B cell (primary cell): ENCODE measurements at regions not wholly inside any gene's neighbourhood (a gene's known extent, or its start where the extent isn't known, plus 50 kb on each side); places are given as distances from the start of the nearest gene placed in this dataset.

ENCODE experiments used
- ATAC-seq: fragments of 200-7000 bp; cut with Tn5 transposase; one replicate; pipeline ENCODE4 v1.10.0; 2021; ENCODE audit warnings: low read depth, mild to moderate bottlenecking, moderate number of reproducible peaks, moderate library complexity
- CTCF ChIA-PET: fragments of 350-600 bp; sonication (Branson Sonifier 250); formaldehyde crosslinking; loops from one replicate; lab custom pipeline; 2021; ENCODE audit warnings: antibody characterized with exemption, inconsistent platforms; lab: Charles Lee
- POLR2A ChIA-PET: fragments of 350-600 bp; sonication (Branson Sonifier 250); formaldehyde crosslinking; loops from one replicate; lab custom pipeline; 2021; ENCODE audit warnings: antibody characterized with exemption; lab: Charles Lee
- DNase-seq: peaks from one replicate; pipeline ENCODE4 v3.0.0; 2013
- H2AFZ ChIP-seq: 2 replicates; pipeline ENCODE4 v1.6.1; 2012; ENCODE audit warnings: mild to moderate bottlenecking, low read depth, low read length; ENCODE audit not compliant: insufficient read depth, poor library complexity, severe bottlenecking
- H3K27ac ChIP-seq, 2 donors: 1 replicate in 1 of 2; 2 replicates in 1 of 2; pipeline ENCODE4 v1.5.1; 2012 to 2013; ENCODE audit warnings: low read length in 2 of 2, mild to moderate bottlenecking in 2 of 2, moderate library complexity in 1 of 2
- H3K27me3 ChIP-seq, 4 experiments: fragments of 200-600 bp in 1 of 4; sonication (generic) in 1 of 4; replicated peaks in 1 of 4; 1 replicate in 2 of 4; 2 replicates in 2 of 4; pipeline versions ENCODE4 v1.6.1 to v1.7.0; 2013 to 2016; ENCODE audit warnings: low read length in 3 of 4, mild to moderate bottlenecking in 2 of 4, mixed read lengths in 1 of 4, moderate library complexity in 1 of 4; ENCODE audit not compliant: insufficient read depth in 4 of 4, control insufficient read depth in 3 of 4; ENCODE audit errors: control extremely low read depth in 1 of 4
- H3K36me3 ChIP-seq, 2 experiments: replicated peaks in 1 of 2; 1 replicate in 1 of 2; 2 replicates in 1 of 2; pipeline versions ENCODE4 v1.6.1 to v1.7.1; 2013; ENCODE audit warnings: low read length in 1 of 2; ENCODE audit not compliant: insufficient read depth in 2 of 2, control insufficient read depth in 1 of 2; ENCODE audit errors: control extremely low read depth in 1 of 2, extremely low read depth in 1 of 2
- H3K4me1 ChIP-seq, 2 donors: fragments of 200-600 bp in 1 of 2; sonication (generic) in 1 of 2; 1 replicate in 1 of 2; 2 replicates in 1 of 2; pipeline versions ENCODE4 v1.5.1 to v1.6.1; 2013 to 2017; ENCODE audit warnings: low read length in 2 of 2; ENCODE audit not compliant: control insufficient read depth in 2 of 2, insufficient read depth in 2 of 2
- H3K4me2 ChIP-seq: replicated peaks from 2 replicates; pipeline ENCODE3; 2012; ENCODE audit warnings: mild to moderate bottlenecking, low read depth, low read length; ENCODE audit not compliant: poor library complexity, severe bottlenecking
- H3K4me3 ChIP-seq, 5 experiments: fragments of 200-600 bp in 1 of 5; sonication (generic) in 1 of 5; 1 replicate in 3 of 5; 2 replicates in 2 of 5; pipeline versions ENCODE4 v1.5.1 to v1.7.0; 2011 to 2016; ENCODE audit warnings: low read length in 4 of 5, mild to moderate bottlenecking in 4 of 5, low read depth in 2 of 5, control low read depth in 1 of 5, moderate library complexity in 1 of 5; ENCODE audit not compliant: insufficient read depth in 1 of 5; ENCODE audit errors: control extremely low read depth in 1 of 5, extremely low read depth in 1 of 5
- H3K79me2 ChIP-seq: fragments of 200-600 bp; sonication (generic); one replicate; pipeline ENCODE4 v1.6.0; 2016; ENCODE audit warnings: low read length; ENCODE audit not compliant: control insufficient read depth, insufficient read depth
- H3K9ac ChIP-seq: fragments of 200-600 bp; sonication (generic); 2 replicates; pipeline ENCODE4 v1.6.1; 2017; ENCODE audit warnings: mild to moderate bottlenecking, low read length, moderate library complexity
- H3K9me3 ChIP-seq, 3 donors: one replicate each; pipeline versions ENCODE4 v1.6.1 to v1.7.1; 2013; ENCODE audit warnings: low read length in 2 of 3; ENCODE audit not compliant: control insufficient read depth in 2 of 3, insufficient read depth in 1 of 3; ENCODE audit errors: control extremely low read depth in 1 of 3
- H4K20me1 ChIP-seq: 2 replicates; pipeline ENCODE4 v1.6.0; 2012; ENCODE audit warnings: mild to moderate bottlenecking, low read length; ENCODE audit not compliant: insufficient read depth, control insufficient read depth, poor library complexity, severe bottlenecking
- H3K27ac Mint-ChIP-seq: one replicate; pipeline ENCODE4 v1.8.0; 2021; ENCODE audit warnings: mixed read lengths
- H3K27me3 Mint-ChIP-seq: one replicate; pipeline ENCODE4 v1.8.0; 2021; ENCODE audit warnings: mixed read lengths
- H3K4me1 Mint-ChIP-seq: one replicate; pipeline ENCODE4 v1.8.0; 2021; ENCODE audit warnings: mixed read lengths
- H3K4me3 Mint-ChIP-seq: one replicate; pipeline ENCODE4 v1.8.0; 2021; ENCODE audit warnings: mixed read lengths
- H3K9me3 Mint-ChIP-seq: one replicate; pipeline ENCODE4 v1.8.0; 2022; ENCODE audit warnings: mixed read lengths; ENCODE audit not compliant: insufficient read depth
- CTCF ChIP-seq: fragments of 200-600 bp; IDR thresholded peaks from one replicate; pipeline ENCODE4 v1.8.0; 2022; ENCODE audit warnings: antibody characterized with exemption, mild to moderate bottlenecking
- EZH2 ChIP-seq: IDR thresholded peaks from 2 replicates; pipeline ENCODE4 v1.6.1; 2012; ENCODE audit warnings: borderline replicate concordance, low read depth, mild to moderate bottlenecking, moderate library complexity, low read length; ENCODE audit not compliant: insufficient read depth, poor library complexity, severe bottlenecking
- WGBS: methylation state at CpG from one replicate; pipeline ENCODE4 v1.1.5; 2013; ENCODE audit warnings: missing lambda C conversion rate; ENCODE audit not compliant: insufficient coverage; 5-methylcytosine and 5-hydroxymethylcytosine counted together
- intact Hi-C: fragments of 100-400 bp; cut with micrococcal nuclease; formaldehyde crosslinking; loops from one replicate; pipeline ENCODE4 v1.10.0; 2022

GRCh38 chr9:134262035-134262434 lies 64.2 kb upstream of the RXRA start:
- CTCF ChIA-PET: no interaction called here
- Mint-ChIP-seq H3K27me3 (peaks cover 40% of the 10 kb centered on the region), H3K9me3 (no peaks in the 10 kb centered on the region), H3K27ac (no peak overlapping the region), H3K4me1 (peaks cover 12% of the 10 kb centered on the region), H3K4me3 (no peak overlapping the region)
- H3K4me2 ChIP-seq: no peak overlapping the region
- no peak for DNase-seq
- intact Hi-C loops: no loop called here
- 95% methylated on average over 10 of the region's 10 CpGs for WGBS
- POLR2A ChIA-PET: no interaction called here
- no peaks in the 10 kb centered on the region for H4K20me1 ChIP-seq
- peaks cover 0 to 26% (median 5%) of the 10 kb centered on the region in 4 experiments for H3K27me3 ChIP-seq
- ATAC-seq: no peak
- H3K4me3 ChIP-seq: no peak overlapping the region
- H3K36me3 ChIP-seq: no peaks in the 10 kb centered on the region
- H3K79me2 ChIP-seq: no peaks in the 10 kb centered on the region
- no peak overlapping the region for H2AFZ ChIP-seq
- H3K9me3 ChIP-seq: no peaks in the 10 kb centered on the region
- no peak overlapping the region for H3K27ac ChIP-seq
- TF ChIP-seq EZH2 (no peak), CTCF (no peak)
- peaks cover 14 to 20% of the 10 kb centered on the region in 2 donors for H3K4me1 ChIP-seq
- no peak overlapping the region for H3K9ac ChIP-seq

- no peaks in the 10 kb centered on the region for H3K9me3 ChIP-seq
- H3K9me3 Mint-ChIP-seq: no peaks in the 10 kb centered on the region
- POLR2A ChIA-PET: no interaction called here
- no peaks in the 10 kb centered on the region for H3K36me3 ChIP-seq
- WGBS: 6% methylated on average over 10 of the region's 11 CpGs
- H4K20me1 ChIP-seq: no peaks in the 10 kb centered on the region
- CTCF ChIA-PET: no interaction called here
- H3K9ac ChIP-seq: no peak overlapping the region
- no peak overlapping the region for H3K27ac ChIP-seq
- peaks cover 0 to 22% (median 5%) of the 10 kb centered on the region in 4 experiments for H3K27me3 ChIP-seq
- peaks cover 24% of the 10 kb centered on the region for H3K4me1 Mint-ChIP-seq
- no peaks in the 10 kb centered on the region for H3K79me2 ChIP-seq
- no peak for DNase-seq
- no peak overlapping the region for H3K4me3 ChIP-seq
- peak overlapping the region; percentile 18 for H3K4me2 ChIP-seq
- H3K27ac Mint-ChIP-seq: no peak overlapping the region
- no peak overlapping the region for H2AFZ ChIP-seq
- H3K27me3 Mint-ChIP-seq: peaks cover 31% of the 10 kb centered on the region
- no peak overlapping the region for H3K4me3 Mint-ChIP-seq
- TF ChIP-seq CTCF (no peak), EZH2 (no peak)
- intact Hi-C loops: no loop called here
- peaks cover 29 to 35% of the 10 kb centered on the region in 2 donors for H3K4me1 ChIP-seq
- ATAC-seq: no peak
Measured at GRCh38 chr9:134263596-134263995, 62.7 kb upstream of the RXRA start.
